ENCODE measurements at regions not wholly inside any gene's neighbourhood (a gene's known extent, or its start where the extent isn't known, plus 50 kb on each side); places are given as distances from the start of the nearest gene placed in this dataset.

- TF ChIP-seq CTCF (IDR thresholded peaks at IDR 0.05; ENCODE audit: insufficient read depth, low read depth, low read length) (no peak), EZH2 (IDR thresholded peaks at IDR 0.05; ENCODE audit: insufficient read depth, low read length) (no peak)
Observed at GRCh38 chr10:8595140-8595539, 540.7 kb downstream of the GATA3 start.
